Sigmoid colon (tissue), 4 donors: ENCODE measurements at regions not wholly inside any gene's neighbourhood (a gene's known extent, or its start where the extent isn't known, plus 50 kb on each side); places are given as distances from the start of the nearest gene placed in this dataset.

Experiments used
- CTCF ChIP-seq, 4 experiments: fragments of 450-650 bp in 3 of 4; fragments of 200-600 bp in 1 of 4; IDR thresholded peaks; one replicate each; pipeline ENCODE4 v1.5.1; 2016 to 2019; ENCODE audit warnings: antibody characterized with exemption in 4 of 4, mild to moderate bottlenecking in 3 of 4, moderate library complexity in 2 of 4
- EP300 ChIP-seq, 4 donors: sonication (generic); formaldehyde crosslinking; IDR thresholded peaks; one replicate each; pipeline ENCODE4 v1.6.1; 2017; ENCODE audit warnings: antibody characterized with exemption in 4 of 4
- POLR2A ChIP-seq, 2 donors: fragments of 450-650 bp; IDR thresholded peaks; one replicate each; pipeline ENCODE4 v1.6.1; 2016; ENCODE audit warnings: antibody characterized with exemption in 2 of 2, mild to moderate bottlenecking in 2 of 2, moderate library complexity in 2 of 2

GRCh38 chr11:131195661-131196517 is 174.5 kb upstream of the NTM start:
- TF ChIP-seq CTCF (IDR thresholded peaks at IDR 0.05) (no peak), EP300 (IDR thresholded peaks at IDR 0.05) (peak in 1 of 4 donors; percentile 2), POLR2A (IDR thresholded peaks at IDR 0.05) (no peak)
